ENCODE measurements at regions not wholly inside any gene's neighbourhood (a gene's known extent, or its start where the extent isn't known, plus 50 kb on each side); places are given as distances from the start of the nearest gene placed in this dataset.
"Not testable (repeated sequence)": the region's sequence is repeated elsewhere in the genome, so short reads cannot be mapped to it uniquely, and the experiment has no call there.

- DNase-seq = no peak
Observed at GRCh38 chr7:131722371-131722770, 165.9 kb upstream of the PODXL start.

GRCh38 chr7:131721660-131722059 lies 165.2 kb upstream of the PODXL start:
- DNase-seq = no peak

DNA sequence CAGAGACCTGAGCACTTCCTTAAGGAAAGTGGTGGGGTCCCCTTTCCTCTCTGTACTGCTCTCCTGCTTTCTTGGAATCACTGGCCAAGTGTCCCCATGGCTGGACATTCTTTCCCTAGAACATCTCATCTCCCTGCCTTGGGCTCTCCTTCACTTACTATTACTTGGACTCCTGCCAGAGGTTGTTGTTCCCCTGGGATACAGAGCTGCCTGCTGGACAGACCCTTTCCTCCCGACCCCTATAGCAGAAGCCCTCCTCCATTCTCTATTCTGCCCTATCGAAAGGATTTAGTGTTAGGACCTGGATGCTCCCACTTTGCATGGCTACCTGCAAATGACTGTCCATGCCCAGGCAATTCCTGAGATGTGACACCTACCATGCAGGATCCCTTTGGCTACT lies 164.3 kb upstream of the PODXL start:
- no peak for DNase-seq

GRCh38 chr7:131717181-131717580 lies 160.8 kb upstream of the PODXL start:
- DNase-seq = no peak

DNA sequence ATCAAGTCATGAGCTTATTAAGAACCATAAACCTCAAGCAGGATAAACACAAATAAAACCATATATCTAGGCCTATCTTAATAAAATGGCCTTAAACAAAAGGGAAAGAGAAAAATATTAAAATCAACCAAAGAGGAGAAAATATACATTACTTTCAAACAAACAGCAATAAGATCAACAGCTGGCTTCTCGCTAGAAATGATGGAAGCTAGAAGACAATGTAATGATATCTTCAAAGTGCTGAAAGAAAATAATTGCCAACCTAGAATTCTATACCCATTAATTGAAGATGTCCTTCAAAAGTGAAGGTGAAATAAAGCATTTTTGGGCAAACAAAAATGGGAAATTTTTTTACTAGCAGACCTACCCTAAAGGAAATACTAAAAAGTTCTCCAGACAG lies 142.9 kb upstream of the PODXL start:
- no peak for DNase-seq

GRCh38 chr7:131692131-131692960 lies 135.9 kb upstream of the PODXL start:
- DNase-seq = peak; percentile 75

GRCh38 chr7:131691454-131692130 lies 135.2 kb upstream of the PODXL start:
- no peak for DNase-seq

- DNase-seq = no peak
Observed at GRCh38 chr7:131690441-131690840, 134.0 kb upstream of the PODXL start.

GRCh38 chr7:131689662-131690234 lies 133.3 kb upstream of the PODXL start:
- no peak for DNase-seq

GRCh38 chr7:131688738-131689661 lies 132.6 kb upstream of the PODXL start:
- DNase-seq = peak; percentile 68

GRCh38 chr7:131687296-131687695 lies 130.9 kb upstream of the PODXL start:
- DNase-seq = no peak

DNA sequence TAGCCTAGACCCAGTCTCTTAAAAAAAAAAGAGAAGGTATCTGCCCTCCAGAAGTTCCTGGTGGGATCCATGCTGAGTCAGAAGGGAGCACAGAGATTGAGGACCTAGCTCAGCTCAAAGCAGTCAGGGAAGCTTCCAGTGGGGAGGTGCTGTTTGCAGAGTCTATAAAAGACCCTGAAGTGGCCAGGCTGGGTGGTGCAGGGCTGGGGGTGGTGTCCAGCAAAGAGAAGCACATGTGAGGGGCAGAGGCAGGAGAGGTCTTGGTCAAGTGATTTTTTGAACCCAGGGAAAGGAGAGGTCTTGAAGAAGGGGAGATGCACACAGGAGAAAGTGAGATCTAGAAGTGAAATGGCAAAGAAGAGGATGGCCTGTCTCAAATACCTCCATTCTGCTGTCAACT lies 130.4 kb upstream of the PODXL start:
- no peak for DNase-seq

DNA sequence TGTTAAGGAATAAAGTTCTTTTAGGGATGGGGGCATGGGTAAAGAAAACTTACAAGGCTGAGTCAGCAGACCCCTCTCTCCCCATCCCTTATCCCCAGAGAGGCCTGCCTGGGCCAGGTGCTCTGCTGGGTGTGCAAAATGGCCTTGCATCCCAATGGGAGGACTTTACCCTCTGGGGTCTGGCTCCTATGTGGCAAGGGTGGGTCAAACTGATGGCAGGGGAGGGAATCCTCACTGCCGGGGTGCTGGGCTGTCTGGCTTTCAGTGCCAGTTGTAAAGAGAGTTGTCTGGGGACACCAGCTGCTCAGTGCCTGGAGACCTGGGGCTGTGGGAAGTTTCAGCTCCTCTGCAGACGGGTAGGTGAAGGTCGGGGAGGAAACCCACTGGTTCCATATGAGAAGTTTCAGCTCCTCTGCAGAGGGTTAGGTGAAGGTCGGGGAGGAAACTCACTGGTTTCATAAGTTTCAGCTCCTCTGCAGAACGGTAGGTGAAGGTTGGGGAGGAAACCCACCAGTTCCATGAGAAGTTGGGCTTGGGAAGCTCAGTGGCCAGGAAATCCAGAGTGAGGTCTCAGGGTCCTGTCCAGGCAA lies 127.2 kb upstream of the PODXL start:
- DNase-seq = no peak

- no peak for DNase-seq
Observed at GRCh38 chr7:131681961-131682360, 125.5 kb upstream of the PODXL start.

GRCh38 chr7:131679071-131679470 lies 122.6 kb upstream of the PODXL start:
- not testable (repeated sequence) for DNase-seq

DNA sequence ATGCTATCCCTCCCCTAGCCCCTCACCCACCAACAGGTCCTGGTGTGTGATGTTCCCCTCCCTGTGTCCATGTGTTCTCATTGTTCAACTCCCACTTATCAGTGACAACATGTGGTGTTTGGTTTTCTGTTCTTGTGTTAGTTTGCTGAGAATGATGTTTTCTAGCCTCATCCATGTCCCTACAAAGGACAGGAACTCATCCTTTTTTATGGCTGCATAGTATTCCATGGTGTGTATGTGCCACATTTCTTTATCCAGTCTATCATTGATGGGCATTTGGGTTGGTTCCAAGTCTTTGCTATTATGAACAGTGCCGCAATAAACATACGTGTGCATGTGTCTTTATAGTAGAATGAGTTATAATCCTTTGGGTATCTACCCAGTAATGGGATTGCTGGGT lies 120.4 kb upstream of the PODXL start:
- DNase-seq = not testable (repeated sequence)

GRCh38 chr7:131674131-131674530 lies 117.7 kb upstream of the PODXL start:
- DNase-seq = no peak

DNA sequence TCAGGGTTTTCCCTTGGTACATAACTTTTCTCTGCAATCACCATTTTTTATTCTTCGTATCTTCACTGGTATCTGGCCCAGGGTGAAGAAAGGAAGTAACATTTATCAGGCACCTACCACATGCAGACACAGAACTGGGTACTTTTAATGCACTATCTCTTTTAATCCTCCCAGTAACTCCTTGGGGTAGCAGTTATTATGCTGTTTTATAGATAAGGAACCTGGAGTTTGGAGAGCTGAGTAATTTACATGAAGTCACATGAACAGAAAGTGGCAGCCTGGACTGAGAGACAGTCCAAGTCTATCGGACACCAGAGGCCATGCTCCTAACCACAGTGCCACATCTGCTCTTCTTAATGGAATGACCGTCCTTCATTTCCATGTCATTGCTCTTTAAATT lies 117.1 kb upstream of the PODXL start:
- DNase-seq = no peak

DNA sequence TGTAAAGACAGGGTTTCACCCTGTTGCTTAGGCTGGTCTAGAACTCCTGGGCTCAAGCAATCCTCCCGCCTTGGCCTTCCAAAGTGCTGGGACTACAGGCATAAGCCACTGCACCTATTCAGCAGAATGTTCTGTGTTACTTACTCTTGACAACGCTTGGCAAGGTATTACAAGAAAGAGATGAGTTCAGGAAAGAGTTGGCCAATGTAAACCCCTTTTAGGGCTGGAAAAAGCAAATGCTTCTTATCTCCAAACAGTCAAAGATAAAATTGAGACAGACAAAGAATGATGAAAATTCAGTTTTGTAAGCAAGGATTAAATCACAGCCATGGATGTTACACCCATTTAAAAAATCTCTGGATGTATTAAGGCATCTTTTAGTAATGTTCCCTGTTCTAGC lies 114.0 kb upstream of the PODXL start:
- no peak for DNase-seq

DNA sequence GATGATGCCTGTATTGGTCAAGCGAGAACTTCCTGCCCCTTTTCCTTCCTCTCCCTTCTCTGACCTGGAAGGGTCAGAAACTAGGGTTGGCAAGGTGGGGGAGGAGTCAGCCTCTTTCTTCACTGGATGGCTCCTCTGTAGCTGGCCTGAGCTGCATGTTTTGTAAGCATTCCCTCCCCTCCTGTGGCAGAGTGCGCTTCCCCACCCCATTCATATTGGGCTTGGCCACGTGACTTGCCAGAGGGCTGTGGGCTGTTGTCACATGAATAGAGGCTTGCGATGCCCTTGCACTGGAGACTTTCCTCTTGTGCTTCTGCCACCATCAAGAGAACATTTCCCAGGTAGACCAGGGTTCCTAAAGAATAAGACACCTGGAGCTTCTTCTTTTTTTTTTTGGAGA lies 111.3 kb upstream of the PODXL start:
- no peak for DNase-seq

GRCh38 chr7:131665021-131665420 lies 108.6 kb upstream of the PODXL start:
- DNase-seq = no peak

DNA sequence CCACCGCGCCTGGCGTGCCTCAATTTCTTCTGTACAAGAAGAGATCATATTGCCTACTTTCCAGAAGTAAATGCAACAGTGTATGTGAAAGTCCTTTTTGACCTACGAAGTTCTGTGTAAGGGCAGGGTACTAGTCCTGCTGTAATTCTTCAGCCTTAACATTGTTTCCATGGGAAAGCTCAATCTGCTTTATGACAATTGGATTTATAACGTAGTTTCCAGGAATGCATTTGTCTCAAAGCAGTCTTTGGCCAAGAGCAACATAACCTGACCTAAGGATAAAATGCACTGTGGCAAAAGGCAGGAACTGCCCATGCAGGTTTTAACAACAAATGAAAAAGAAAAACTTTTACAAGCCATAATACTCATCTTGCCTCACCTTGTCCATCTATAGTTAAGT lies 108.1 kb upstream of the PODXL start:
- DNase-seq = no peak

Measured in stimulated activated CD4-positive, alpha-beta T cell treated with anti-CD3 and anti-CD28 coated beads, Interleukin-15, amount 100 ng/mL, for 24 hours (primary cell).